ENCODE measurements at regions not wholly inside any gene's neighbourhood (a gene's known extent, or its start where the extent isn't known, plus 50 kb on each side); places are given as distances from the start of the nearest gene placed in this dataset.

GRCh38 chr16:52051414-52052172 lies 495.4 kb downstream of the TOX3 start:
- no peak for DNase-seq (ENCODE audit: low read depth)
- TF ChIP-seq CTCF (IDR thresholded peaks at IDR 0.05; ENCODE audit: low read length, missing control alignments) = no peak
- H3K4me3 ChIP-seq (replicated peaks; ENCODE audit: low read depth, low read length) = no peak overlapping the region

GRCh38 chr16:52050418-52050817 lies 496.5 kb downstream of the TOX3 start:
- H3K4me3 ChIP-seq (replicated peaks; ENCODE audit: low read depth, low read length) = no peak overlapping the region
- DNase-seq (ENCODE audit: low read depth) = peak; percentile 1
- no peak for TF ChIP-seq CTCF (IDR thresholded peaks at IDR 0.05; ENCODE audit: low read length, missing control alignments)

GRCh38 chr16:52035436-52035835 lies 511.5 kb downstream of the TOX3 start:
- H3K4me3 ChIP-seq (replicated peaks; ENCODE audit: low read depth, low read length) = no peak overlapping the region
- TF ChIP-seq CTCF (IDR thresholded peaks at IDR 0.05; ENCODE audit: low read length, missing control alignments) = no peak
- DNase-seq (ENCODE audit: low read depth) = no peak

- no peak for DNase-seq (ENCODE audit: low read depth)
- TF ChIP-seq CTCF (IDR thresholded peaks at IDR 0.05; ENCODE audit: low read length, missing control alignments) = no peak
- no peak overlapping the region for H3K4me3 ChIP-seq (replicated peaks; ENCODE audit: low read depth, low read length)
Observed at GRCh38 chr16:52034830-52035229, 512.1 kb downstream of the TOX3 start.

- no peak for DNase-seq (ENCODE audit: low read depth)
- H3K4me3 ChIP-seq (replicated peaks; ENCODE audit: low read depth, low read length) = no peak overlapping the region
- no peak for TF ChIP-seq CTCF (IDR thresholded peaks at IDR 0.05; ENCODE audit: low read length, missing control alignments)
Observed at GRCh38 chr16:52033992-52034391, 513.0 kb downstream of the TOX3 start.

- no peak for TF ChIP-seq CTCF (IDR thresholded peaks at IDR 0.05; ENCODE audit: low read length, missing control alignments)
- H3K4me3 ChIP-seq (replicated peaks; ENCODE audit: low read depth, low read length) = no peak overlapping the region
- DNase-seq (ENCODE audit: low read depth) = no peak
Observed at GRCh38 chr16:52022980-52023379, 524.0 kb downstream of the TOX3 start.

- H3K4me3 ChIP-seq (replicated peaks; ENCODE audit: low read depth, low read length) = no peak overlapping the region
- no peak for DNase-seq (ENCODE audit: low read depth)
- TF ChIP-seq CTCF (IDR thresholded peaks at IDR 0.05; ENCODE audit: low read length, missing control alignments) = no peak
Observed at GRCh38 chr16:52022177-52022576, 524.8 kb downstream of the TOX3 start.

Measured in fibroblast of pulmonary artery (primary cell).